ENCODE measurements at regions not wholly inside any gene's neighbourhood (a gene's known extent, or its start where the extent isn't known, plus 50 kb on each side); places are given as distances from the start of the nearest gene placed in this dataset.

- no peak overlapping the region for H3K4me3 ChIP-seq (replicated peaks; ENCODE audit: insufficient read depth, low read length)
- no peak for TF ChIP-seq GABPA (IDR thresholded peaks at IDR 0.05; ENCODE audit: low read depth)
- no peak for TF ChIP-seq REST (IDR thresholded peaks at IDR 0.05; ENCODE audit: insufficient replicate concordance, low read depth)
- no peak for TF ChIP-seq CTCF (IDR thresholded peaks at IDR 0.05; ENCODE audit: insufficient read depth, low read length)
- TF ChIP-seq SPI1 (IDR thresholded peaks at IDR 0.05; ENCODE audit: borderline replicate concordance, low read depth), result no peak
- TF ChIP-seq POLR2AphosphoS5 (IDR thresholded peaks at IDR 0.05; ENCODE audit: low read depth), result no peak
- H3K27ac ChIP-seq (replicated peaks), result no peak overlapping the region
- no peak for DNase-seq (ENCODE audit: low read depth in 1 of 2, low spot score in 1 of 2)
- H3K27me3 ChIP-seq (ENCODE audit: insufficient read depth, poor library complexity, severe bottlenecking), result no peaks in the 10 kb centered on the region
Measured at GRCh38 chr10:3407208-3407607, 234.6 kb upstream of the PITRM1 start.

GRCh38 chr10:3406556-3406955 lies 234.0 kb upstream of the PITRM1 start:
- no peak overlapping the region for H3K27ac ChIP-seq (replicated peaks)
- TF ChIP-seq SPI1 (IDR thresholded peaks at IDR 0.05; ENCODE audit: borderline replicate concordance, low read depth), result no peak
- no peak for TF ChIP-seq GABPA (IDR thresholded peaks at IDR 0.05; ENCODE audit: low read depth)
- no peak for TF ChIP-seq POLR2AphosphoS5 (IDR thresholded peaks at IDR 0.05; ENCODE audit: low read depth)
- TF ChIP-seq CTCF (IDR thresholded peaks at IDR 0.05; ENCODE audit: insufficient read depth, low read length), result no peak
- H3K27me3 ChIP-seq (ENCODE audit: insufficient read depth, poor library complexity, severe bottlenecking), result no peaks in the 10 kb centered on the region
- no peak for DNase-seq (ENCODE audit: low read depth in 1 of 2, low spot score in 1 of 2)
- no peak overlapping the region for H3K4me3 ChIP-seq (replicated peaks; ENCODE audit: insufficient read depth, low read length)

GRCh38 chr10:3404381-3404780 lies 231.8 kb upstream of the PITRM1 start:
- H3K27me3 ChIP-seq (ENCODE audit: insufficient read depth, poor library complexity, severe bottlenecking), result no peaks in the 10 kb centered on the region
- H3K27ac ChIP-seq (replicated peaks), result no peak overlapping the region
- H3K4me3 ChIP-seq (replicated peaks; ENCODE audit: insufficient read depth, low read length), result no peak overlapping the region
- no peak for DNase-seq (ENCODE audit: low read depth in 1 of 2, low spot score in 1 of 2)
- TF ChIP-seq SPI1 (IDR thresholded peaks at IDR 0.05; ENCODE audit: borderline replicate concordance, low read depth) (no peak), POLR2AphosphoS5 (IDR thresholded peaks at IDR 0.05; ENCODE audit: low read depth) (no peak), GABPA (IDR thresholded peaks at IDR 0.05; ENCODE audit: low read depth) (no peak)

- Histone ChIP-seq H3K27ac (replicated peaks) (no peak overlapping the region), H3K27me3 (ENCODE audit: insufficient read depth, poor library complexity, severe bottlenecking) (no peaks in the 10 kb centered on the region), H3K4me3 (replicated peaks; ENCODE audit: insufficient read depth, low read length) (no peak overlapping the region)
- TF ChIP-seq REST (IDR thresholded peaks at IDR 0.05; ENCODE audit: insufficient replicate concordance, low read depth), result no peak
- no peak for TF ChIP-seq POLR2AphosphoS5 (IDR thresholded peaks at IDR 0.05; ENCODE audit: low read depth)
- TF ChIP-seq GABPA (IDR thresholded peaks at IDR 0.05; ENCODE audit: low read depth), result no peak
- TF ChIP-seq CTCF (IDR thresholded peaks at IDR 0.05; ENCODE audit: insufficient read depth, low read length), result no peak
- DNase-seq (ENCODE audit: low read depth in 1 of 2, low spot score in 1 of 2), result no peak
Measured at GRCh38 chr10:3402187-3402751, 229.7 kb upstream of the PITRM1 start.
